Activated T-cell treated with anti-CD3 and anti-CD28 coated beads, Interleukin-2, amount 50 U/mL, for 72 hours (primary cell): ENCODE measurements at regions not wholly inside any gene's neighbourhood (a gene's known extent, or its start where the extent isn't known, plus 50 kb on each side); places are given as distances from the start of the nearest gene placed in this dataset.

Source experiments
- ATAC-seq, 2 donors: fragments of 150-1000 bp; cut with Tn5 transposase; replicated peaks in 1 of 2; 2 replicates each; pipeline ENCODE4 v1.10.0; 2021; ENCODE audit warnings: moderate library complexity in 2 of 2, mild to moderate bottlenecking in 1 of 2
- DNase-seq, 2 donors: peaks; one replicate each; pipeline ENCODE4 v3.0.0; 2021 to 2022; ENCODE audit warnings: mixed read lengths in 1 of 2
- H3K27ac Mint-ChIP-seq: one replicate; pipeline ENCODE4 v1.8.0; 2022; ENCODE audit warnings: mild to moderate bottlenecking, moderate library complexity, mixed read lengths
- H3K27me3 Mint-ChIP-seq: one replicate; pipeline ENCODE4 v1.8.0; 2022; ENCODE audit warnings: low read depth, mixed read lengths
- H3K36me3 Mint-ChIP-seq, 2 donors: one replicate each; pipeline ENCODE4 v1.8.0; 2022; ENCODE audit warnings: mixed read lengths in 2 of 2, mild to moderate bottlenecking in 1 of 2; ENCODE audit not compliant: insufficient read depth in 2 of 2
- H3K4me1 Mint-ChIP-seq: one replicate; pipeline ENCODE4 v1.8.0; 2022; ENCODE audit warnings: low read depth, mixed read lengths
- H3K4me3 Mint-ChIP-seq, 2 donors: one replicate each; pipeline ENCODE4 v1.8.0; 2022; ENCODE audit warnings: mild to moderate bottlenecking in 2 of 2, mixed read lengths in 2 of 2, moderate library complexity in 2 of 2
- H3K9me3 Mint-ChIP-seq, 2 donors: one replicate each; pipeline ENCODE4 v1.8.0; 2022; ENCODE audit warnings: mixed read lengths in 2 of 2

- H3K27me3 Mint-ChIP-seq: no peaks in the 10 kb centered on the region
- ATAC-seq: no peak
- peaks cover 30% of the 10 kb centered on the region for H3K4me1 Mint-ChIP-seq
- peak in 1 of 2 donors; percentile 6 for DNase-seq
- H3K36me3 Mint-ChIP-seq: peaks cover 0 to 2% of the 10 kb centered on the region in 2 donors
- no peak overlapping the region for H3K27ac Mint-ChIP-seq
- peaks cover 0 to 2% of the 10 kb centered on the region in 2 donors for H3K9me3 Mint-ChIP-seq
- H3K4me3 Mint-ChIP-seq: no peak overlapping the region
These were observed 93.2 kb downstream of the LITAF start for GRCh38 chr16:11493531-11493929.

GRCh38 chr16:11494029-11494428 lies 92.7 kb downstream of the LITAF start:
- Mint-ChIP-seq H3K27me3 (no peaks in the 10 kb centered on the region), H3K4me3 (no peak overlapping the region), H3K4me1 (peaks cover 30% of the 10 kb centered on the region), H3K36me3 (peaks cover 0 to 2% of the 10 kb centered on the region in 2 donors), H3K9me3 (peaks cover 0 to 2% of the 10 kb centered on the region in 2 donors), H3K27ac (no peak overlapping the region)
- peak in 1 of 2 donors; percentile 9 for DNase-seq
- peak in 1 of 2 donors; percentile 39 for ATAC-seq

GRCh38 chr16:11494433-11494832 lies 92.3 kb downstream of the LITAF start:
- peaks cover 0 to 2% of the 10 kb centered on the region in 2 donors for H3K9me3 Mint-ChIP-seq
- peaks cover 30% of the 10 kb centered on the region for H3K4me1 Mint-ChIP-seq
- peaks cover 0 to 2% of the 10 kb centered on the region in 2 donors for H3K36me3 Mint-ChIP-seq
- DNase-seq (no peak), ATAC-seq (peak in 1 of 2 donors; percentile 16)
- H3K27ac Mint-ChIP-seq: no peak overlapping the region
- H3K4me3 Mint-ChIP-seq: no peak overlapping the region
- H3K27me3 Mint-ChIP-seq: no peaks in the 10 kb centered on the region

GRCh38 chr16:11495066-11495407 lies 91.7 kb downstream of the LITAF start:
- ATAC-seq: peak in 1 of 2 donors; percentile 14
- Mint-ChIP-seq H3K27me3 (no peaks in the 10 kb centered on the region), H3K9me3 (no peaks in the 10 kb centered on the region), H3K27ac (peak overlapping the region; percentile 82), H3K4me1 (peaks cover 30% of the 10 kb centered on the region), H3K4me3 (peak overlapping the region; percentile 58 to 67), H3K36me3 (no peaks in the 10 kb centered on the region)
- peak in 1 of 2 donors; percentile 5 for DNase-seq
